Activated naive CD8-positive, alpha-beta T cell (primary cell): ENCODE measurements at regions not wholly inside any gene's neighbourhood (a gene's known extent, or its start where the extent isn't known, plus 50 kb on each side); places are given as distances from the start of the nearest gene placed in this dataset.

Experiments used
- H3K27ac Mint-ChIP-seq: one replicate; pipeline ENCODE4 v1.8.0; 2021; ENCODE audit warnings: mixed read lengths
- H3K27me3 Mint-ChIP-seq: one replicate; pipeline ENCODE4 v1.8.0; 2021; ENCODE audit warnings: mixed read lengths
- H3K36me3 Mint-ChIP-seq: one replicate; pipeline ENCODE4 v1.8.0; 2021; ENCODE audit warnings: mixed read lengths
- H3K4me1 Mint-ChIP-seq: one replicate; pipeline ENCODE4 v1.8.0; 2021; ENCODE audit warnings: low read depth, mixed read lengths
- H3K4me3 Mint-ChIP-seq: one replicate; pipeline ENCODE4 v1.8.0; 2021; ENCODE audit warnings: mild to moderate bottlenecking, mixed read lengths
- H3K9me3 Mint-ChIP-seq: one replicate; pipeline ENCODE4 v1.8.0; 2021; ENCODE audit warnings: low read depth, mixed read lengths

GRCh38 chr2:123359636-123360035 lies 665.5 kb upstream of the CNTNAP5 start:
- no peak overlapping the region for H3K4me3 Mint-ChIP-seq

GRCh38 chr2:123362671-123363440 lies 662.2 kb upstream of the CNTNAP5 start:
- Mint-ChIP-seq H3K4me1 (no peaks in the 10 kb centered on the region), H3K36me3 (no peaks in the 10 kb centered on the region), H3K27ac (no peak overlapping the region), H3K4me3 (no peak overlapping the region), H3K27me3 (no peaks in the 10 kb centered on the region), H3K9me3 (peaks cover 18% of the 10 kb centered on the region)

More at GRCh38 chr2:123359636-123360035, 665.5 kb upstream of the CNTNAP5 start:
- H3K36me3 Mint-ChIP-seq, result no peaks in the 10 kb centered on the region
- H3K27me3 Mint-ChIP-seq, result no peaks in the 10 kb centered on the region
- no peaks in the 10 kb centered on the region for H3K4me1 Mint-ChIP-seq
- no peak overlapping the region for H3K27ac Mint-ChIP-seq
- H3K9me3 Mint-ChIP-seq, result peaks cover 15% of the 10 kb centered on the region

GRCh38 chr2:123363826-123364225 lies 661.3 kb upstream of the CNTNAP5 start:
- H3K36me3 Mint-ChIP-seq, result no peaks in the 10 kb centered on the region
- no peak overlapping the region for H3K4me3 Mint-ChIP-seq
- H3K9me3 Mint-ChIP-seq, result peaks cover 19% of the 10 kb centered on the region
- no peak overlapping the region for H3K27ac Mint-ChIP-seq
- H3K27me3 Mint-ChIP-seq, result no peaks in the 10 kb centered on the region
- no peaks in the 10 kb centered on the region for H3K4me1 Mint-ChIP-seq

- H3K27me3 Mint-ChIP-seq, result no peaks in the 10 kb centered on the region
- H3K36me3 Mint-ChIP-seq, result no peaks in the 10 kb centered on the region
- peaks cover 23% of the 10 kb centered on the region for H3K9me3 Mint-ChIP-seq
- H3K4me1 Mint-ChIP-seq, result no peaks in the 10 kb centered on the region
- no peak overlapping the region for H3K27ac Mint-ChIP-seq
- no peak overlapping the region for H3K4me3 Mint-ChIP-seq
These were observed 660.7 kb upstream of the CNTNAP5 start for GRCh38 chr2:123364243-123364896.

- no peak overlapping the region for H3K4me3 Mint-ChIP-seq
- H3K9me3 Mint-ChIP-seq, result peaks cover 21% of the 10 kb centered on the region
- no peak overlapping the region for H3K27ac Mint-ChIP-seq
- no peaks in the 10 kb centered on the region for H3K36me3 Mint-ChIP-seq
- H3K27me3 Mint-ChIP-seq, result no peaks in the 10 kb centered on the region
- H3K4me1 Mint-ChIP-seq, result no peaks in the 10 kb centered on the region
These were observed 658.7 kb upstream of the CNTNAP5 start for GRCh38 chr2:123366239-123366837.

DNA sequence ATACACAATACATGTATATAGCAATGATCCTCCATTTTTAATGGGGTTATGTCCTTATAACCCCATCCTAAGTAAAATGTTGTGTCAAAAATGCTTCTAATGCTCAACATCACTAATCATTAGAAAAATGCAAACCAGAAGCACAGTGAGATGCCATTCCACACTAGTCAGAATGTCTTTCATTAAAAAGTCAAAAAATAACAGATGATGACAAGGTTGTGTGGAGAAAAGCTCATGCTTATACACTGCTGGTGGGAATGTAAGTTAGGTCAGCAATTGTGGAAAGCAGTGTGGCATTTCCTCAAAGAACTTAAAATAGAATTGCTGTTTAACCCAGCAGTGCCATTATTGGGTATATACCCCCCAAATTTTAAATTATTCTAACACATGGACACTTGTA lies 654.9 kb upstream of the CNTNAP5 start:
- H3K4me3 Mint-ChIP-seq, result no peak overlapping the region
- H3K36me3 Mint-ChIP-seq, result no peaks in the 10 kb centered on the region
- H3K27ac Mint-ChIP-seq, result no peak overlapping the region
- H3K9me3 Mint-ChIP-seq, result peaks cover 15% of the 10 kb centered on the region
- H3K4me1 Mint-ChIP-seq, result no peaks in the 10 kb centered on the region
- H3K27me3 Mint-ChIP-seq, result no peaks in the 10 kb centered on the region

- H3K36me3 Mint-ChIP-seq, result no peaks in the 10 kb centered on the region
- no peak overlapping the region for H3K4me3 Mint-ChIP-seq
- peaks cover 15% of the 10 kb centered on the region for H3K9me3 Mint-ChIP-seq
- H3K27ac Mint-ChIP-seq, result no peak overlapping the region
- H3K27me3 Mint-ChIP-seq, result no peaks in the 10 kb centered on the region
- no peaks in the 10 kb centered on the region for H3K4me1 Mint-ChIP-seq
These were observed 653.6 kb upstream of the CNTNAP5 start for GRCh38 chr2:123371535-123371934.

GRCh38 chr2:123380370-123380935 lies 644.6 kb upstream of the CNTNAP5 start:
- Mint-ChIP-seq H3K4me1 (no peaks in the 10 kb centered on the region), H3K9me3 (peaks cover 17% of the 10 kb centered on the region), H3K27ac (no peak overlapping the region), H3K36me3 (no peaks in the 10 kb centered on the region), H3K27me3 (no peaks in the 10 kb centered on the region), H3K4me3 (no peak overlapping the region)

GRCh38 chr2:123415678-123416077 lies 609.4 kb upstream of the CNTNAP5 start:
- Mint-ChIP-seq H3K9me3 (peaks cover 13% of the 10 kb centered on the region), H3K36me3 (no peaks in the 10 kb centered on the region), H3K27ac (no peak overlapping the region), H3K4me3 (no peak overlapping the region), H3K27me3 (no peaks in the 10 kb centered on the region), H3K4me1 (no peaks in the 10 kb centered on the region)

- H3K4me3 Mint-ChIP-seq, result no peak overlapping the region
- H3K27ac Mint-ChIP-seq, result no peak overlapping the region
- peaks cover 8% of the 10 kb centered on the region for H3K9me3 Mint-ChIP-seq
- H3K4me1 Mint-ChIP-seq, result no peaks in the 10 kb centered on the region
- H3K27me3 Mint-ChIP-seq, result no peaks in the 10 kb centered on the region
- H3K36me3 Mint-ChIP-seq, result no peaks in the 10 kb centered on the region
These were observed 605.1 kb upstream of the CNTNAP5 start for GRCh38 chr2:123419976-123420375.

- Mint-ChIP-seq H3K36me3 (no peaks in the 10 kb centered on the region), H3K27ac (no peak overlapping the region), H3K27me3 (no peaks in the 10 kb centered on the region), H3K9me3 (peaks cover 24% of the 10 kb centered on the region), H3K4me1 (no peaks in the 10 kb centered on the region), H3K4me3 (no peak overlapping the region)
These were observed 590.3 kb upstream of the CNTNAP5 start for GRCh38 chr2:123434546-123435395.

DNA sequence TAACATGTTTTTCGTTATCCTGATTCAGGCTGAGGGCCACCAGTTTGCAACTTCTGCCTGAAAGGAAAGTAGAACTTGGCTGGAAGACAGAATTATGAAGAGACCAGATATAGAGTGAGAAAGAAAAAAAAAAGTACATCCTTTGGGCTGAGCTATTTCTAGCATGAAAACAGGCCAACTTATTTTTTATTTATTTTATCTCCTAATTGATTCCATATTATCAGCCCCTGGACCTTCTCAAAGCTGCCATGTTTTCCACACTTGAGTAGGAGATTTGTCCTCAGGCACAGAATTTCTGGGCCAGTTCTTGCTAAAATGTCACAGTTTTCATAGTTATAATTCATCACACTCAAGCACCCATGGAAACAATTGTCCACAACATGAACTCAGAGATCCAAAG lies 586.8 kb upstream of the CNTNAP5 start:
- no peak overlapping the region for H3K27ac Mint-ChIP-seq
- no peaks in the 10 kb centered on the region for H3K4me1 Mint-ChIP-seq
- H3K9me3 Mint-ChIP-seq, result peaks cover 17% of the 10 kb centered on the region
- H3K27me3 Mint-ChIP-seq, result no peaks in the 10 kb centered on the region
- H3K4me3 Mint-ChIP-seq, result no peak overlapping the region
- H3K36me3 Mint-ChIP-seq, result no peaks in the 10 kb centered on the region

GRCh38 chr2:123438675-123439074 lies 586.4 kb upstream of the CNTNAP5 start:
- Mint-ChIP-seq H3K27ac (no peak overlapping the region), H3K27me3 (no peaks in the 10 kb centered on the region), H3K36me3 (no peaks in the 10 kb centered on the region), H3K9me3 (peaks cover 13% of the 10 kb centered on the region), H3K4me3 (no peak overlapping the region), H3K4me1 (no peaks in the 10 kb centered on the region)

DNA sequence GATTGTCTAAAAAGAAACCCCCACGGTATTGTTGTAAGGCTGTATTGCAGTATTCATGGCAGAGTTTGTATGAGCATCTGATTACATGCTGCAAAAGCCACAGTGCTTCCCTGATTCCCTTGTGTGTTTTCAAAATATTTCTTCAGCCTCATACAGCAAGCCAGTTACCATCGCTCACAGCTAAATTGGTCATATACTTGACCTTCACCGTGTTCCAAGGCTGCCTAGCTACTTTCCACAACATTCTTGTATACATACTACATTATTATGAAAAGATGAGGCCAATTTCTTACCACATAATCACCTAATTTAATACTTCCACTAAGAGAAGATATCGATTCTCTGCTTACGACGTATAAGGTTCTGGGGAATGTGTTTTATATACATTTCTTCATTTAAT lies 576.3 kb upstream of the CNTNAP5 start:
- Mint-ChIP-seq H3K4me3 (no peak overlapping the region), H3K27ac (no peak overlapping the region), H3K4me1 (no peaks in the 10 kb centered on the region), H3K27me3 (no peaks in the 10 kb centered on the region), H3K36me3 (no peaks in the 10 kb centered on the region), H3K9me3 (peaks cover 4% of the 10 kb centered on the region)
